NCI-H1694 (cell line): ENCODE measurements at regions not wholly inside any gene's neighbourhood (a gene's known extent, or its start where the extent isn't known, plus 50 kb on each side); places are given as distances from the start of the nearest gene placed in this dataset.
"Not testable (repeated sequence)": the region's sequence is repeated elsewhere in the genome, so short reads cannot be mapped to it uniquely, and the experiment has no call there.

Source experiments
- DNase-seq: peaks from one replicate; lab custom pipeline; 2025; lab: John Stamatoyannopoulos, UW

DNA sequence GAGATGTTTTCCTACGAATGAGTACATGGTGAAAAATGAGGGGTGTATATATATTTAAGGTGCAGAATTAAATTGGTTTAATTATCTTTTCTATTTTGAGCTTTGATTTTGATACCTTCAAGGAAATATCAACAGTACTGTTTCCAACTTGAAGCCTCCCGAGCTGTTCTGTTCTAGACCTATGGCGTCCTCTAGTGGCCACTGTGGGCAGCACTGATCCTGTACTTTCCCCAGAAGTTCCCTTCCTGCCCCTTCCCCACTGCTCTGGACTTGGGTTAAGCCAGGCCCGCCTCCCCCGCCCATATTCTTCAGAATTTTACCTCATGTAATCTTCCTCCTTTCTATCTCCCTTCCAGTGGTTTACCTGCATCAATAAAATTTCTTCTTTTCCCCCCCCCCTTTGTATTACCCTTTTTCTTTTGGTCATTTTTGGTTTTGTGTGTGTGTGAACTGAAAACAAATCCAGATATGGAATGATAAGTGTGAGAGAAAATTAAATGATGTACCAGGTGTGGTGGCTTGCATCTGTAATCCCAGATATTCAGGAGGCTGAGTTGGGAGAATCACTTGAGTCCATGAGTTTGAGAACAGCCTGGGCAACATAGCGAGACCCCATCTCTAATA, 1643.5 kb downstream of the TP53TG3F start:
- DNase-seq: peak; percentile 0

DNA sequence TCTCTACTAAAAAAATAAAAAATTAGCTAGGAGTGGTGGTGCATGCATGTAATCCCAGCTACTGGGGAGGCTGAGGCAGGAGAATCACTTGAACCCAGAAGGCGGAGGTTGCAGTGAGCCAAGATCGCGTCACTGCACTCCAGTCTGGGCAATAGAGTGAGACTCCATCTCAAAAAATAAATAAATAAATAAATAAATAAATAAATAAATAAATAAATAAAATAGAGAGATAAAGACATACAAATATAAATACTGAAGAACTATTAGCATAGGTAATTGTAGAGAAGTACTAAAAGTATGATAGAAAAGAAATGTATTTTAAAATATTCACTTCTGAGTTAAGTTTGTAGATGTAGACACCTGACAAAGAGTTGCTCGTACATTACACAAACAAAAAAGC, 1652.4 kb downstream of the TP53TG3F start:
- not testable (repeated sequence) for DNase-seq

GRCh38 chr16:35131429-35131828, 1672.0 kb downstream of the TP53TG3F start:
- no peak for DNase-seq

- DNase-seq: no peak
These were observed 1675.1 kb downstream of the TP53TG3F start for GRCh38 chr16:35134471-35134870.

GRCh38 chr16:35140293-35140986, 1681.0 kb downstream of the TP53TG3F start:
- DNase-seq: no peak

- no peak for DNase-seq
These were observed 1681.9 kb downstream of the TP53TG3F start for GRCh38 chr16:35141303-35141702.

- DNase-seq: no peak
These were observed 1682.9 kb downstream of the TP53TG3F start for GRCh38 chr16:35142147-35142808.

DNA sequence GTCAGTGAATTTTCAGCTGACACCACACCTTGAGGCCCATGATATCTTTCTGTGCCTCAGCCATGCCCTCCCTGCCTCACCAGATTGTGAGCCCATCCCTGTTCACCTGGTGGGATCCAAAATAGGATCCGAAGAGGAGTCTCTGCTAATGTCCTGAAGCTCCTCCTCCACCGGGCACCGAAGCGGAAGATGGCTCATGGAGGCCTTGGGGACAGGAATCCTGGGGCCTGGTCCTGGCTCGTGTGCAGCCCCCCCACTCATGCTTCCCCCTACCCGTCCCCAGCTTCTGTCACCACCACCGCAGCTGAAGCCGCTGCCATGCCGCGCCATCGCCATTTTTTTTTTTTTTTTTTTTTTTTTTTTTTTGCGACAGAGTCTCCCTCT, 1683.4 kb downstream of the TP53TG3F start:
- DNase-seq: no peak

DNA sequence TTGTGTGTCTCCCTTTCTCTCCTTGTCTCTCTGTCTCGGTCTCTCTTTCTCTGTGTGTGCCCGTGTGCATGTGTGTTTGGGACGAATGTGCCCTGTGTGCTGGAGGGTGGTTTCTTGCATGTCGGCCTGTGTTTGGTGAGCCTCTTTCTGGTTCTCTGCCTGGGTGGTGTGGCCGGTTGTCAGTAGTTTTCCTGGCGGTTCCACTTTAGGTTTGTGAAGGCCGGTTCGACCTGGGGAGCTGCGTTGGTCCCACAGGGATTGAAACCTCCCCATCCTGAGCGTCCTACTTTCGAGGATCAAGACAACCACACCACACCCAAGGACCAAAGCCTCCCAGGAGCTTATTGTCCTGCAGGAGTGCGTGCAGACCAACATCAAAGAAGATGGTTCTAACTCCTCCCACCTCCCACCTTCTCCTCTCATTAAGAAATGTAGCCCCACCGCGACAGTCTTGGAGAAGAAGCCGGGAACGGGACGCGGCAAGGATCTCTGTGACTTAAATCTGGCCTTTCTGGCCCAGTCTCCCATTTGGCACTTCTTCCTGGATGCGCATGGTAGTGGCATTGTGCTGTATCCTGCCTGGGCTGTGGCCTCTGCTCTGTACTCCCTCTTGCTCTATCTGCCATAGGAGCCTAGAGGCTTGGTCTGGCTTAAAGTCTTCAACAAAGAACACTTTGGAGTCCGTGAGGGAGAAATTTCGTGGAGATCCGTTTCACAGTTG, 1685.0 kb downstream of the TP53TG3F start:
- DNase-seq: no peak

DNA sequence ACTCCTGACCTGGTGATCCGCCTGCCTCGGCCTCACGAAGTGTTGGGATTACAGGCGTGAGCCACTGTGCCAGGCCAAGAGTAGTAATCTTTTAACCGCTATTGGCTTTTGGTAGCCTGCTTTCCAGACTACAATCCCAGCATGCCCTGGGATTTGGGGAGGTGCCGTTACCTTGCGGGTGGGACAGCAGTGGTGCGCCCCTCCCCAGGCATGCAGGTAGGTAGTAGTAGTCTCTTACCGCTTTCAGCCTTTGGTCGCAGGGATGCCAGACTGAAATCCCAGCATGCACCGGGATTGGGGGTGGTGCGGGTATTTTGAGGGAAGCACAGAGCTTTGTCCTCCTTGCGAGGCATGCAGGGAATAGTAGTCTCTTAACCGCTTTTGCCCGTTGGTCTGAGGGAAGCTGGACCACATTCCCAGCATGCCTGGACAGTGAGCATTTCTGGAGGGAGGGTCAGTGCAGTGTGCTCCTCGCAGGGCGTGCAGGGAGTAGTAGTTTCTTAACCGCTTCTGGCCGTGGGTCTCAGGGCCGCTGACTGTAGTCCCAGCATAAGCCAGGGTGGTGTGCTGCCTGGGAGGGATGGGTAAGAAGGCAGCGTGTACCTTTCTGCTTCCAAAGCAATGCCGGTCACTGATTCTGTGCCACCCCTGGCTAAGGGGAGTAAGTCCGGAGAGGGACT, 1686.8 kb downstream of the TP53TG3F start:
- DNase-seq: no peak

- no peak for DNase-seq
These were observed 1687.5 kb downstream of the TP53TG3F start for GRCh38 chr16:35146723-35147458.

DNA sequence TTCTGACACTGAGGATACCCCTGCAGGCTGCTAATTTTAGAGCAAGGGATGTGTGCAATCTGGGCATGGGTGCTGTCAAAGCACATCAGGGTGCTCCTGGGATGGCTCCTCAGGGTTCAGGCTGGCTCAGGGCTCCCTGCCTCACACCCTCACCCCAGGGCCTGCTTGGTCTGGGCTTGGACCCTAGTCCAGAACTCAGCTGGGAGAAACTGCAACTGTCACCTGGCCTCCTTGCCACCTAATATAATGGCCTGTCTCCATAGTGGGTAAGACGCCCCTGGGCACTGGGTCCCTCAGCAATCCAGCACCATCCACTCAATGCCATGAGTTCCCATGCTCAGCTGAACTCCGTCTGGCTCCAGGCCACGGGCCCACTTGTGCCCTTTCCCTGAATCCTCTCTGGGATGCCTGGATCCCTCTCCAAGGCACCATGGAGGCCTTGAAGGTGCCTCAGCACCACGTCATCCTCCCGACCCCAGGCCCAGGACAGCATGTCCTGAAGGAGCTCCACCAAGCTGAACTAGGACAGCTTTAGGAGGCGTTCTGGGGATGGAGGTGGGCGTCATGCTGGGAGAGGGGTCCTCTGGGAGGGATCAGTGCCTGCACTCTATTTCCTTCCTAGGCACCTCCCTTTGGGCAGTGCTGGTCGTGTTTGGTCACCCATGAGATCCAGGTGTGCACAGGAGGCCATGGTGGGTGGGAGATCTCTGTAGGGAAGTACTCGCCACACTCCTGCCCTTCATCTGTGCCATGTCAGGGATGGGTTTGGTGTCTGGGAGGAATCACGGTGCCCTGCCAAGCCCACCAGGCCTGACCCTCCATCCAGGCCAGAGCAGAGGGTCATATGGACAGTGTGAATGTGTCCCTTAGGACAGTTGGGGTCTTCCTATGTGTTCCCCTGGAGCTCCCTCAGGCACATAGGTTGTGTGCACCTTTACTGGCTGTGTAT, 1688.4 kb downstream of the TP53TG3F start:
- DNase-seq: no peak

- DNase-seq: no peak
These were observed 1689.3 kb downstream of the TP53TG3F start for GRCh38 chr16:35148748-35149147.

GRCh38 chr16:35149550-35149949, 1690.1 kb downstream of the TP53TG3F start:
- no peak for DNase-seq

- no peak for DNase-seq
These were observed 1691.4 kb downstream of the TP53TG3F start for GRCh38 chr16:35150805-35151312.

DNA sequence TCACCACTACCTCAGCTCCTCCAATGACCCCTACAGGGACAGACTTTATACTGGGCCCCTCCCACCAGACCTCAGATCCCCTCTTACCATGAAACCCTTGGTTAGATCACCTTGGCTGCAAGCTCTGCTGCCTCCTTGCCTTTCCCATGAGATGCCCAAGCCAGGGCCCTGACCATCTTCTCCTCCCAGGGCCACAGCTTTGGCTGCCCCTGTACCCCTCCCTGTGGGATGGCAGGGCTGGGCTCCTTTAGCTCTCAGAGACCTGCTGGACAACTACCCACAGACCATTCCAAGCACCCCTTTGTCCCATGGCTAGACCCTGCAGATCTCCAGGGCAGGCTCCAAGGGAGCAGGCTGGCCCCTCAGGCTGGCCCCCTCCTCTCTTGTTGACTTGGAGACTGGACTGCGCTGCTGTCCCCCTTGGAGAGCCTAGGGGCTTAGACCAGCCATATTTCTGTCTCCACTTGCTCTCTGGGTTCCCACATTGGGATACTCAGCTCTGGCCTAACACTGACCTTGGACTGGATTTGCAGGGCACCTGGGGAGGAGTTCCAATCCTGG, 1692.7 kb downstream of the TP53TG3F start:
- DNase-seq: no peak

DNA sequence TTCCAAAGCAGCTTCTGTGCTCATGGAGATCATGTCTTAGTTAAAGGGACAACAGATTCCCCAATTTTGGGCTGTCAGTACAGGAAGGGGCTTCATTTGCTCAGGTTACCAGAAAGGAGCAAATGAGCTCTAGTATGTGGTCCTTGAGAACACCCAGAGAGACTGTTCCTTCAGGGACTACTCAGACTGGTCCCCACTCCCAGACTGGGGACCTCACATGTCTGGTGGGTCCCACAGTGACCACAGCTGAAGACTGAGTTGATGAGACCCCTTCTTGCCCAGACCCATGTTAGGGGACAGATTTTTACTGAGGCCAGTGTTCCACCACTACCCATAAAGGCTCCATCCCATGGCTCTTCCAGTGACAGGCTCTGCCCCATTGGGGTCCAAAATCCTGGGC, 1695.2 kb downstream of the TP53TG3F start:
- DNase-seq: no peak

- DNase-seq: not testable (repeated sequence)
These were observed 1698.1 kb downstream of the TP53TG3F start for GRCh38 chr16:35157549-35157948.

GRCh38 chr16:35169324-35169723, 1709.9 kb downstream of the TP53TG3F start:
- not testable (repeated sequence) for DNase-seq

- not testable (repeated sequence) for DNase-seq
These were observed 1710.6 kb downstream of the TP53TG3F start for GRCh38 chr16:35170061-35170460.
